H1 (cell line): ENCODE measurements at regions not wholly inside any gene's neighbourhood (a gene's known extent, or its start where the extent isn't known, plus 50 kb on each side); places are given as distances from the start of the nearest gene placed in this dataset.

ENCODE experiments used
- EP300 ChIP-seq, 2 experiments: IDR thresholded peaks; 1 replicate in 1 of 2; 2 replicates in 1 of 2; pipeline ENCODE4 v1.6.1; 2011 to 2012; ENCODE audit warnings: low read depth in 2 of 2, low read length in 2 of 2, mild to moderate bottlenecking in 2 of 2, borderline replicate concordance in 1 of 2, inconsistent platforms in 1 of 2, moderate library complexity in 1 of 2
- KDM1A ChIP-seq: fragments of 200-600, 300-600 bp; sonication (generic); IDR thresholded peaks from 2 replicates; pipeline ENCODE4 v1.7.1; 2016; ENCODE audit warnings: mild to moderate bottlenecking, low read length, borderline replicate concordance

GRCh38 chr14:55764784-55765183 is 184.8 kb downstream of the KTN1 start (continued):
- TF ChIP-seq KDM1A (no peak), EP300 (IDR thresholded peaks at IDR 0.05; ENCODE audit: borderline replicate concordance in 1 of 2, low read depth in 2 of 2, low read length in 2 of 2) (no peak)
